HG02678 (cell line): ENCODE measurements at regions not wholly inside any gene's neighbourhood (a gene's known extent, or its start where the extent isn't known, plus 50 kb on each side); places are given as distances from the start of the nearest gene placed in this dataset.
A peak's percentile ranks its signal among the peaks of the same experiment; 100 is the strongest.

Experiments
- ATAC-seq: cut with Tn5 transposase; IDR thresholded peaks from one replicate; pipeline ENCODE4 v1.9.1; 2021; ENCODE audit warnings: mild to moderate bottlenecking, moderate library complexity; ENCODE audit not compliant: unreplicated experiment

- ATAC-seq, result no peak
These were observed 94.6 kb upstream of the UST start for GRCh38 chr6:148652205-148652604.

- no peak for ATAC-seq
These were observed 93.6 kb upstream of the UST start for GRCh38 chr6:148653138-148653776.

- no peak for ATAC-seq
These were observed 89.8 kb upstream of the UST start for GRCh38 chr6:148657048-148657447.

GRCh38 chr6:148658681-148659430, 88.0 kb upstream of the UST start:
- no peak for ATAC-seq

- no peak for ATAC-seq
These were observed 79.4 kb upstream of the UST start for GRCh38 chr6:148667395-148667794.

- ATAC-seq, result no peak
These were observed 75.7 kb upstream of the UST start for GRCh38 chr6:148671085-148671484.

GRCh38 chr6:148671952-148672351, 74.9 kb upstream of the UST start:
- ATAC-seq, result no peak

- ATAC-seq, result no peak
These were observed 72.5 kb upstream of the UST start for GRCh38 chr6:148674306-148674705.

GRCh38 chr6:148677594-148678476, 69.0 kb upstream of the UST start:
- peak; percentile 81 for ATAC-seq

GRCh38 chr6:148678682-148679081, 68.1 kb upstream of the UST start:
- ATAC-seq, result no peak

- no peak for ATAC-seq
These were observed 65.2 kb upstream of the UST start for GRCh38 chr6:148681666-148682065.

- no peak for ATAC-seq
These were observed 64.6 kb upstream of the UST start for GRCh38 chr6:148682252-148682651.

- no peak for ATAC-seq
These were observed 63.8 kb upstream of the UST start for GRCh38 chr6:148682990-148683389.

- no peak for ATAC-seq
These were observed 57.7 kb upstream of the UST start for GRCh38 chr6:148689168-148689567.

- ATAC-seq, result no peak
These were observed 52.8 kb upstream of the UST start for GRCh38 chr6:148693882-148694484.
